Activated CD4-positive, alpha-beta T cell treated with anti-CD3 and anti-CD28 coated beads, Interleukin-2, Interleukin-6, amounts not matched to agents 100 ng/mL and 50 ng/mL, durations not matched to agents 16 hours and 8 hours (primary cell): ENCODE measurements at regions not wholly inside any gene's neighbourhood (a gene's known extent, or its start where the extent isn't known, plus 50 kb on each side); places are given as distances from the start of the nearest gene placed in this dataset.

Source experiments
- DNase-seq: peaks from one replicate; pipeline ENCODE4 v3.0.0-alpha.2; 2020

GRCh38 chr2:9102861-9103662 lies 99.6 kb upstream of the MBOAT2 start:
- no peak for DNase-seq

- no peak for DNase-seq
These were observed 98.4 kb upstream of the MBOAT2 start for GRCh38 chr2:9101763-9102425.

- no peak for DNase-seq
These were observed 96.8 kb upstream of the MBOAT2 start for GRCh38 chr2:9100080-9100876.

- peak; percentile 26 for DNase-seq
These were observed 95.9 kb upstream of the MBOAT2 start for GRCh38 chr2:9099341-9099751.

GRCh38 chr2:9097892-9098291 lies 94.4 kb upstream of the MBOAT2 start:
- DNase-seq: no peak

GRCh38 chr2:9097239-9097638 lies 93.8 kb upstream of the MBOAT2 start:
- no peak for DNase-seq

GRCh38 chr2:9096761-9097160 lies 93.3 kb upstream of the MBOAT2 start:
- no peak for DNase-seq

- DNase-seq: no peak
These were observed 92.2 kb upstream of the MBOAT2 start for GRCh38 chr2:9095690-9096089.

GRCh38 chr2:9095226-9095625 lies 91.7 kb upstream of the MBOAT2 start:
- DNase-seq: no peak

GRCh38 chr2:9094117-9094516 lies 90.6 kb upstream of the MBOAT2 start:
- no peak for DNase-seq

- DNase-seq: no peak
These were observed 89.8 kb upstream of the MBOAT2 start for GRCh38 chr2:9093324-9093723.

- no peak for DNase-seq
These were observed 89.1 kb upstream of the MBOAT2 start for GRCh38 chr2:9092383-9093282.

GRCh38 chr2:9091811-9092210 lies 88.3 kb upstream of the MBOAT2 start:
- DNase-seq: no peak

GRCh38 chr2:9089831-9090230 lies 86.3 kb upstream of the MBOAT2 start:
- no peak for DNase-seq

GRCh38 chr2:9087121-9087681 lies 83.7 kb upstream of the MBOAT2 start:
- DNase-seq: no peak

- no peak for DNase-seq
These were observed 83.0 kb upstream of the MBOAT2 start for GRCh38 chr2:9086465-9086864.

- no peak for DNase-seq
These were observed 81.9 kb upstream of the MBOAT2 start for GRCh38 chr2:9085353-9085752.

GRCh38 chr2:9083287-9083686 lies 79.8 kb upstream of the MBOAT2 start:
- DNase-seq: no peak

- DNase-seq: no peak
These were observed 78.7 kb upstream of the MBOAT2 start for GRCh38 chr2:9082158-9082557.

GRCh38 chr2:9081750-9082149 lies 78.3 kb upstream of the MBOAT2 start:
- DNase-seq: no peak

GRCh38 chr2:9078405-9078804 lies 74.9 kb upstream of the MBOAT2 start:
- no peak for DNase-seq

GRCh38 chr2:9077691-9078090 lies 74.2 kb upstream of the MBOAT2 start:
- no peak for DNase-seq
